ENCODE measurements at regions not wholly inside any gene's neighbourhood (a gene's known extent, or its start where the extent isn't known, plus 50 kb on each side); places are given as distances from the start of the nearest gene placed in this dataset.

DNA sequence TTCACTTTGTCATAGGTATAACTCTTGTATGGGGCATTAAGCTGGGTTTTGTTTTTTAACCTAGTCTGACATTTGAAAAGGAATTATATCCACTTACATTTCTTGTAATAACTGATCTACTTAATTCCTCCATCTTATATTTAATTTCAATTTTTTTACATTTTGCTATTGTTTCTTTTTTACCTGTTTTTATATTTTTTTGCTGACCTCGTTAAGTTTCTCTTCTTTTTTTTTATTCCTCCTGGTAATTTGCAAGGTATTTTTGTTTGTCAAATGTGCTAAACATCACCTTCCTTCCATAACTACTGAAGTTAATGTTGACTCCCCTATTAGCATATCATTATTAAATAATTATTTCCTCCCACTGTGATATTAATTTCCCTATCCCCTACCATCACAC, 87.7 kb upstream of the NR2F2 start:
- intact Hi-C loops (cut with DNase I): no loop called here
- Histone ChIP-seq H3K4me3 (no peak overlapping the region), H3K9me3 (peaks cover 0 to 13% of the 10 kb centered on the region in 2 donors), H3K27me3 (no peaks in the 10 kb centered on the region), H3K36me3 (no peaks in the 10 kb centered on the region), H3K4me1 (no peaks in the 10 kb centered on the region), H3K27ac (no peak overlapping the region)
- DNase-seq: no peak
- no peak for ATAC-seq
- TF ChIP-seq, protein P1, sequence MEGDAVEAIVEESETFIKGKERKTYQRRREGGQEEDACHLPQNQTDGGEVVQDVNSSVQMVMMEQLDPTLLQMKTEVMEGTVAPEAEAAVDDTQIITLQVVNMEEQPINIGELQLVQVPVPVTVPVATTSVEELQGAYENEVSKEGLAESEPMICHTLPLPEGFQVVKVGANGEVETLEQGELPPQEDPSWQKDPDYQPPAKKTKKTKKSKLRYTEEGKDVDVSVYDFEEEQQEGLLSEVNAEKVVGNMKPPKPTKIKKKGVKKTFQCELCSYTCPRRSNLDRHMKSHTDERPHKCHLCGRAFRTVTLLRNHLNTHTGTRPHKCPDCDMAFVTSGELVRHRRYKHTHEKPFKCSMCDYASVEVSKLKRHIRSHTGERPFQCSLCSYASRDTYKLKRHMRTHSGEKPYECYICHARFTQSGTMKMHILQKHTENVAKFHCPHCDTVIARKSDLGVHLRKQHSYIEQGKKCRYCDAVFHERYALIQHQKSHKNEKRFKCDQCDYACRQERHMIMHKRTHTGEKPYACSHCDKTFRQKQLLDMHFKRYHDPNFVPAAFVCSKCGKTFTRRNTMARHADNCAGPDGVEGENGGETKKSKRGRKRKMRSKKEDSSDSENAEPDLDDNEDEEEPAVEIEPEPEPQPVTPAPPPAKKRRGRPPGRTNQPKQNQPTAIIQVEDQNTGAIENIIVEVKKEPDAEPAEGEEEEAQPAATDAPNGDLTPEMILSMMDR (IDR thresholded peaks at IDR 0.05): no peak

DNA sequence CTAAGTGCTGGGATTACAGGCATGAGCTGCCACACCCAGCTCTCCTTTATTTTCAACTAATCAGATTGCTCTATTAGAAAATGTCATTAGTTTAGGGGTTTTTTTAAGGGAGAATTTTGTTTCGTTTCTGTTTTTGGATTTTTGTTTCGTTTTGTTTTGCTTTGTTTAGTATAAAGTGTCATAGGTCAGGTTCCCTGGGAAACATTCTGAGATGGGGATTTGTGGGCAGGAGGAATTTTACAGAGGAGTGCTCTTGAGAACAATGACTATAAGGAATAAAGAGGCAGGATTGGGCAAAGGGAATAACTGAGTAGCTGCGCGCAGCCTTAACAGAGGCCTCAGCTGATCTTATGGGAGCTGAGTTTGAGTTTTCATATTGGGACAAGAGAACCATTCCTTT, 86.8 kb upstream of the NR2F2 start:
- H3K36me3 ChIP-seq: no peaks in the 10 kb centered on the region
- ATAC-seq (no peak), DNase-seq (no peak)
- TF ChIP-seq, protein P1 (IDR thresholded peaks at IDR 0.05): no peak
- H3K27ac ChIP-seq: no peak overlapping the region
- H3K4me1 ChIP-seq: no peaks in the 10 kb centered on the region
- H3K9me3 ChIP-seq: peaks cover 0 to 13% of the 10 kb centered on the region in 2 donors
- H3K4me3 ChIP-seq: no peak overlapping the region
- intact Hi-C loops (cut with DNase I): no loop called here
- no peaks in the 10 kb centered on the region for H3K27me3 ChIP-seq

DNA sequence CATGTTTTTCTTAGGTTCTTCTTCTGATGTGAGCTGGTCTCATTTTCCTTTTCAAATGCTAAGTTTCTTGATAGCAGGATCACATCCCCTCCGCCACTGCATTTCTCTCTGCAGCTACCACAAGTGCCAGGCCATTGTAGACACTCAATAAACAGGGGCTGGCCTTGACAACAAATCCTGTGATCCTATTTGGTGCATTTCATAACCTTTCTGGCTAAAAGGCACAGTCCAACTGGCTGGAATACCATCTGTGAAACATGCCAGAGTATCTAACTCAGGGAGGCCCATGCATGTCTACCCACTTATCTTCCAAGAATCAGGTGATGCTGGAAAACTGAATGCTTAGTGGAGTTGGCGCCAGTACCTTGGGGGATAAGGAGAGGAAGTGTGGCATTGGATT, 85.2 kb upstream of the NR2F2 start:
- intact Hi-C loops (cut with DNase I): no loop called here
- H3K4me1 ChIP-seq: no peaks in the 10 kb centered on the region
- H3K36me3 ChIP-seq: no peaks in the 10 kb centered on the region
- TF ChIP-seq, protein P1 (IDR thresholded peaks at IDR 0.05): no peak
- H3K27ac ChIP-seq: no peak overlapping the region
- no peak for DNase-seq
- no peaks in the 10 kb centered on the region for H3K27me3 ChIP-seq
- H3K4me3 ChIP-seq: no peak overlapping the region
- H3K9me3 ChIP-seq: peaks cover 0 to 13% of the 10 kb centered on the region in 2 donors
- ATAC-seq: no peak

DNA sequence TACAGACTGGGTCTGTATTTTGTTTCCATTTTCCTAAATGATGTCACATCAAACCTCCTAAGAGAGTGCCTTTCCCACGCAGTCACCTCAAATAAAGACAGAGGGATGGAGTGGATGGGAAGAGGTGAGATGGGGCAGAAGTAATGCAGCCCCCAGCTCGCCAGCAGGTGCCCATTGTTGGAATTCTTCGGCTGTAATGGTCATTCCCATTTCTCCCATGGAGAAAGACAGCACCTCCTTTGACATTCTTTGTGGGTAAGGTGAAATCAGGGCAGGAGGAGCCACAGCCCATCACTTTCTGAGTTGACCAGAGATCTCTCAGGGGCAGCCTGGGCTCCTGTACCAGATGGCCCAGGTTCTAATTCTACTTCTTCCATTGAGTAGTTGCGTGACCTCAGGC, 84.4 kb upstream of the NR2F2 start:
- TF ChIP-seq, protein P1 (IDR thresholded peaks at IDR 0.05): no peak
- intact Hi-C loops (cut with DNase I): no loop called here

DNA sequence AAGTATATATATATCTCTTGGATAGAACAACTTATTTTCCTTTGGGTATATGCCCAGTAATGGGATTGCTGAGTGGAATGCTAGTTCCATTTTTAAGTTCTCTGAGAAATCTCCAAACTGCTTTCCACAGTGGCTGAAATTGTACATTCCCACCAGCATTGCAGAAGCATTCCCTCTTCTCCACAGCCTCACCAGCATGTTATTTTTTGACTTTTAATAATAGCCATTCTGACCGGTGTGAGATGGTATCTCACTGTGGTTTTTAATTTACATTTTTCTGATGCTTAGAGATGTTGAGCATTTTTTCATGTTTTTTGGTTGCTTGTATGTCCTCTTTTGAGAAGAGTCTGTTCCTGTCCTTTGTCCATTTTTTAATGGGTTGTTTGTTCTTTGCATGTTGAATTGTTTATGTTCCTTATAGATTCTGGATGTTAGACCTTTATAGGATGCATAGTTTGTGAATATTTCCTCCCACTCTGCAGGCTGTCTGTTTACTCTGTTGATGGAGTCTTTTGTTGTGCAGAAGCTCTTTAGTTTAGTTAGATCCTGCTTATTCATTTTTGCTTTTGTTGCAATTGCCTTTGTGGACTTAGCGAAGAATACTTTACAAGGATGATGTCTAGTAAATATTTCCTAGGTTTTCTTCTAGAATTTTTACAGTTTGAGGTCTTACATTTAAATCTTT, 82.7 kb upstream of the NR2F2 start:
- DNase-seq: no peak
- H3K27me3 ChIP-seq: no peaks in the 10 kb centered on the region
- ATAC-seq: no peak
- no peaks in the 10 kb centered on the region for H3K4me1 ChIP-seq
- no peak overlapping the region for H3K4me3 ChIP-seq
- TF ChIP-seq, protein P1 (IDR thresholded peaks at IDR 0.05): no peak
- intact Hi-C loops (cut with DNase I): no loop called here
- H3K36me3 ChIP-seq: no peaks in the 10 kb centered on the region
- peaks cover 0 to 13% of the 10 kb centered on the region in 2 donors for H3K9me3 ChIP-seq
- no peak overlapping the region for H3K27ac ChIP-seq

More for the DNA sequence above, 84.4 kb upstream of the NR2F2 start:
- DNase-seq (no peak), ATAC-seq (no peak)
- Histone ChIP-seq H3K27ac (no peak overlapping the region), H3K9me3 (peaks cover 0 to 13% of the 10 kb centered on the region in 2 donors), H3K36me3 (no peaks in the 10 kb centered on the region), H3K27me3 (no peaks in the 10 kb centered on the region), H3K4me1 (no peaks in the 10 kb centered on the region), H3K4me3 (no peak overlapping the region)
